ENCODE measurements at regions not wholly inside any gene's neighbourhood (a gene's known extent, or its start where the extent isn't known, plus 50 kb on each side); places are given as distances from the start of the nearest gene placed in this dataset.

DNA sequence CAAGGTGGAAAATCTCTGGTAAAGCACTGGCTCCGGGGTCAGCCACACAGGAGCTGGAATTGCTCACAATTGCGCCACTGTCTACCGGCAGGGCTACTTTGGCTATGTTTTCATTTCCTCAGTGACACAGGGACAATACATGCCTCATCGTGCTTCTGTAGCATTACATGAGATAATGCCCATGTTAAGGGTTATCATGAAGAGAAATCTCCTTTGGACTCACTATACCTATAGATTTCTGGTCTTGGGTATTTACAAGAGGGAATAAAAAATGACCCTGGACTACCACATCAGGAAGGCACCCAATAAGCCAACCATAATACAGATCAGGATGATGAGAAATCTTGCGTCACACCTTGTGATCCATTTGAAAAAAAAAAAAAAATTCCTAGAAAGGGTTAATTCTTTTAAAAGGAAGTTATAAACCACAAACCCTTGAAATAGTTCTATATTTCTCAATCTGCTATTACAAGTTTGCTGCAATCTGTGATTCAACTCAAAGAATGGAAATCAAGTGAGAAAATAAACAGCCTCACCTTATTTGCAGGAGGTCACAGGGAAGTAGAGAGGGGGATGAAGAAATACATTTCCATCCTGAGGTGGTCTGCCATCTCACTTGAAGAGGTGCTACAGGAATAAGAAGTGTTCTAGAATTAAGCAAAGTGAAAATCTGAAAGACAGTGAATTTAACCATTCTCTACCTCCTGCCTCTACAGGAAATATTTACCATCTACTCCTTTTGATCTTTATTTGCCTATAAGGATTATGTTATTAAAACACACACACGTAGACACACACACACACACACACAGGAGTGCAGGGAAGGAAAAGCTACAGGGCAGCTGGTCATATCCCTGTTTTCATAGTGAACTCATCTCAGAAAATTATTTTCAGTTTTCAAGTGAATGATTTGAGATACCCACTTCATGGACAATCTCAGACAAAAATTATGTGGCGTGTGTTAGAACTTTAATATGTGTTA, 231.3 kb upstream of the CELF2 start:
- no peak for DNase-seq (ENCODE audit: low spot score)

DNA sequence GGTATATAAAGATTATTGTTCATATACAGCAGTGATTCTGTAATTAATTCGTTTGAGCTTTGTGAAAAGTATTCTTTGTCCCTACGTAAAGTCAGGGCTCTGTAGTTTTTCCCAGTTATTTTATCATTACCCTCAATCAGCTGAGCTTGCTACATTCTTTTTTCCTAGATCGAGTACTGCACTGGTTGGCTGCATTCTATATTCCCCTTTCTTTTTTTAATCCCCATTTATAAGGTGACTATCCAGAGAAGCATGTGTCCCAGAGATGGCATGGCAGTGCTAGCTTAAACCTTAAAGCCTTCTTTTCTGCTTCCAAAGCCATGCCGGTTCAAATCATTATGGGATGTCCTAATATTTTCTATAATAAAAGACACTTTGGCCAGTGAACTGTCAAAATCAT, 230.1 kb upstream of the CELF2 start:
- no peak for DNase-seq (ENCODE audit: low spot score)

DNA sequence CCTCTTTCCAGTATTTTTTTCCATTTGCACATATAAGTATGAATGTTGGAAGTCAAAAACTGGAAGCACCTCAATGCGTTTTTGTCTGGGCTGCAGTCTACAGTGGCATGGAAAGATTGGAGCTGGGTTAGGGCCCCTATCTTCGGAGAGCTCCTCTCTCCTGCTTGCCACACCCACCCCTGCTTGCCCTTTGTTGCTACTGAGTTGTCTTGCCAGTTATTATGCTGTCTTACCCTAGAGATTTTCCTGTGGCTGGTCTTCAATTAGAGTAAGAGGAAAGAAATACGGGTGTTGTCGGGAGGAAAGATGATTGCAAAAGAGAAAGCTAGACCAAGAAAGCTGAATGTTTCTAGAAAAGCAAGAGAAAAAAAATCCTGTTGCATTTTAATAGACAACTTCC, 228.9 kb upstream of the CELF2 start:
- no peak for DNase-seq (ENCODE audit: low spot score)

DNA sequence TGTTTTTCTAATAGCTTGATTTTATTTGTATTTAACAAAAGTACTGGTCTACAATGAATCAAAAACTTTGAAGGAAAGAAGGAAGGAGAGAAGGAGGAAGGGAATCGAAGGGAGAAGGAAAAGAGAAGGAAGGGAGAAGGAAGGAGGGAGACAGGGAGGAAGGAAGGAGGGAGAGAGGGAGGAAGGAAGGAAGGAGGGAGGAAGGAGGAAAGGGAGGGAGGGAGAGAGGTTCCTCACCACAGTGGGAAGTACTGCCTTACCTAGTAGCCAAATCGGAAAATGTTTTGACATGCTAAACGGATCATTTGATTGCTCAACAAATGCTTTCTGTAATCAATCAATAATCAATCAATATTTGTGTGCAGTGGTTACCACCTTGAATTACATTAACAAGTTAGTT, 225.8 kb upstream of the CELF2 start:
- no peak for DNase-seq (ENCODE audit: low spot score)

DNA sequence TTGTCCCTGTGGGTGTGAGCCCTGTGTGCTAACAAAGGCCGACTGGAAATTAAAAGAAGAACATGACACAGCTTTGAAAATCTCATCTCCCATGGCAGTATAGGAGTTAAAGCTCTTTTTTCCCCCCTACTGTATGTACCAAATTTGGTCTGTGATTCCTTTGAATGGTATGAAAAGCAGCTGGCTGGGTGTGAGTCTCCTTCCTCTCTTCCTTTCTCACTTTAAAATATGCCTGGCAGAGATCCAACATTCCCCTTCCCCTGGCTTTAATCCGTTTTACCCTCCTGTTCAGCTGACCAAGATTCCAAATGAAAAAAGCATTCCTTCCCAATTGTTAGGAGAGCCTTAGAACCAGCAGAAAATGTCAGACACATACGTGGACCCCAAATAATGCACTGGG, 225.0 kb upstream of the CELF2 start:
- no peak for DNase-seq (ENCODE audit: low spot score)

DNA sequence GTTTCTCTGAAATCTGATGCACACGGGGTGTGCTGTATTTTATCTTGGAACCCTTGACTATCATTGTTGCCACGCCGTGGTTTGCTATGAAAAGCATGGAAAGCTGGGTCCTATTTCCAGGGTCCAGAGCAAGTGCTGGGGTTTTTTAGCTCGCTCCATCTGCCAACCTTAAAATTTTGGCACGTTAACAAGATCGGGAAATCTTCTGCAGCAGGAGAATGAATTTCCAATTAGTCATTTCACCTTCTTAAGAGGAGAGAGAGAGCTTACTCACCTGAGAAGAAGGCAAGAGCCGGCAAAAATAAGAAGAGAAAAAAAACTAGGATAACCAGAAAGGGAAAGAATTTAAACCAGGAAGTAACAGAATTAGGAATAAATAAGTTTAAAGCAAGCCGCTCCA, 223.6 kb upstream of the CELF2 start:
- no peak for DNase-seq (ENCODE audit: low spot score)

DNA sequence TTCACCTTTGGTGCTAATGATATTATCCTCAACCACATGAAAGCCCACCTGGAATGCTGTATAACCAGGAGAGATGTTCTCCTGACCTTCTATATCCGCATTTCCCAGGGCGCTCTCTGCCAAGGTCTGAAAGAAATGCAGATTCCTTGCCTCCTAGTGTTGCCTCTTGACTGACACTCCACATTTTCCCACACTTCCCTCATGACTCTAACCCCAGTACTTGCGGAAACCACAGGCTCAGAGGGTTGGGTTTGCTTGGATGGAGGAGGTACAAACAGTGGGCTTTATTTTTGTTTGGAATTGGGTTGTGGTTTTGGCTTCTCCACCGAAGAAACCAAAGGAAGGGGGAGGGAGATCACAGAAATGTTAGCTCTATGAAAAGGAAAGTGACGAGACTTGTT, 222.9 kb upstream of the CELF2 start:
- no peak for DNase-seq (ENCODE audit: low spot score)

DNA sequence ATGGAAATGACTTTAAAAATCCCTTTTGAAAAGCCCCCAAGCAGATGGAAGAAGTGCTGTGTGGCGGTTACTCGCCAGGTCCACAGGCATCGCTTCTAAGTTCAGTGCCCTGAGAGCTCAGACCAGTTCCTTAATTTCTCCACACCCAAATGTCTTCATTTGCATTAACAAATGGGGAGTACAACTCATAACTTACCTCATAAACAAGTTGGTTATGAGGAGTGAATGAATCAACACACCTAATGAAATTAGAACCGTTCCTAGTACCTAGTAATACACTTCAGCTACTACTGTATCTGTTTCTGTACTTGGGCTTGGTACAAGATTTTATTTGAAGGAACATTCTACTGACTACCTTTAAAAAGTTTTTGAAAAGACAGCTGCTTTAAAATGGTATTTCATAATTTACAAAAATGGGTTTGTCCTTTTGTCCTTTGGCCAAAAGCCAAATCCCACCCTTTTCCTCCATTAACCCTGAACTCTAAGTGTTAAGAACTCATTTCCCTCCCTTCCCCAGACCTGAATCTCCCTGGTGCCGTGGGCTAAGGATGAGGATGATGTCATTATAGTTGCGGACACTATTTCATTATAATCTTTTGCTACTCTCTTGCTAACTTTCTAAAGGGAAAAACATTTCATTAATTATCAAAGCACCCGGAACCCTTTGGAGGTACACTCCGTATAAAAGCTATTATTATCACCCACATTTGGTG, 221.5 kb upstream of the CELF2 start:
- DNase-seq (ENCODE audit: low spot score) = no peak

DNA sequence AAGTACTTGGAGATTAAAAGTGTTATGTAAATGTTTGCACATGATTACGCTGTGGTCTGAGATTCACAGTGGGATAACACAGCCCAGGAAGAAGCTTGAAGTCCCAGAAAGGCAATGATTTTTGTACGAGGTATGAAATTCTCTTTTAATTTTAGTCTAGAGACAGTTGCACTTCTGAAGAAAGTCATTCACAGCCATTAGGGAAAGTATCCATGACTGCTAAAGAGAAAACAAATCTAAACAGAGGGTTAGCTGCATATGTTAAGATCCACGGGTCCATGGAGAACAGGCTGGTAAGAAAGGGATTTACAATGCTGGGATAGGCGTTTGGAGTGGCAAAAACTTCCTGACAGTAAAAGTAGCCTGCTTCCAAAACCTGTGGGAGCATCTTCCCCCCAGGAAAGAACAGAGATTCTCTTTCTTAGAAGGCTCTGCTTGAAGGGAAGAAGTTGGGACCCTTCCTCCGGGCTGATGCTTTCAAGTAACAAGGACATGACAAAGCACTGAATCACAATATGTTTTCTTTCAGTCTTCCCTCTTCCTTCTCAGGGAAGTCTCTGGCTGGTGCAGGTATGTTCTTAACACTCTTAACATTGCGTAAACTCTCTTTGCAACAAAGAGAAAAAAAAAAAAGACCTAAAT, 220.8 kb upstream of the CELF2 start:
- DNase-seq (ENCODE audit: low spot score) = no peak

DNA sequence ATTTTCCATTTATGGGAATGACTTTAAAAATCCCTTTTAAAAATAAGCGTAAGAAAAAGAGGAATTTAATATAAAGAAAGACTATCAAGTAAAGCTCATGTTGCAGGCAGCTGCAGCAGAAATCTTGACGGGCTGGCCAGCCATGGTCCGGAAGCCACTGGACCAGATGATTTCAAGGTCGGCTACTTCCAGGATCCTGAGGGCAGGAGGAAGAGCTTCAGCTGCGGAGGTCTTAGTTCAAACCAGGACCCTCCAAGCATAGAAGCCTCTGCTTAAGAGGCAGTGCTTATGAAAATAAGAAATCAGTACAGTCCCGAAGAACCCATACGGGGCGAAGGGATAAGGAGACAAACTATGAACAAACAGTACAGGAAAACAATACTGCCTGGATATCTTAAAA, 220.2 kb upstream of the CELF2 start:
- no peak for DNase-seq (ENCODE audit: low spot score)

DNA sequence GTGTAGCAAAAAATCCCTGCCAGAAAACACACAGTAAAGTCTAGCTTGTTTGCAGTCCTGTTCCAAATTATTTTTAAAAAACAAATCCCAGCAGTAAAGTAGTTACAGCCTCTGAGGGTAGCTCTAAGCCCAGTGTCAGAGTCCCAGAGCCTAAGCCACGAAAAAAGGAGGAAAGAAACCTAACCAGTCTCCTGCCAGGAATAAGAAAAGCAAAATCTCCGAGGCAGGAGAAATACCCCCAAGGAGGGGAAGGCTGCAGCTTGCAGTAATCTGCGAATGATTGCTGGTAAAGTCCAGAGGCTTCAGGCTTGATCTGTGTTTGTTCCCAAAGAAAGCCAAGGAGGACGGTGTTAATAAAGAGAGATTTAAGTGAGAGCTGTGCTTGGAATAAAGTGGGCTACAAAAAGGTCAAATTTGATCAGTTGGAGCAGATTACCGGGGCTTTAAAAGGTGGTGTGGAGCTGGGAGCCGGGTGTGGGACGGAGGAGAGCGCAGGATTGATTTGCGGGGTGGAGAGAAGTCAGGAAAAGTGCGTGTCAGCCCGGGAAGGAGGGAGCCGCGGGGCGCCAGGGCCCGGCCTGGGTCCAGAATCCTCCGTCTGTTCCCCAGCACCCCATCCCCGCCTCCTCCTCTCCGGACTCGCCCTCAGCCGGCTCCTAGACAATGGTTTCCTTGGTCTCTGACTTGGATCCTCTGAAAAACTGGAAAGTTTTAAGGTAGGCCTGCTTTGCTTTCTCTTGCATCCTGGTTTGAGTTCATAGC, 219.4 kb upstream of the CELF2 start:
- no peak for DNase-seq (ENCODE audit: low spot score)

DNA sequence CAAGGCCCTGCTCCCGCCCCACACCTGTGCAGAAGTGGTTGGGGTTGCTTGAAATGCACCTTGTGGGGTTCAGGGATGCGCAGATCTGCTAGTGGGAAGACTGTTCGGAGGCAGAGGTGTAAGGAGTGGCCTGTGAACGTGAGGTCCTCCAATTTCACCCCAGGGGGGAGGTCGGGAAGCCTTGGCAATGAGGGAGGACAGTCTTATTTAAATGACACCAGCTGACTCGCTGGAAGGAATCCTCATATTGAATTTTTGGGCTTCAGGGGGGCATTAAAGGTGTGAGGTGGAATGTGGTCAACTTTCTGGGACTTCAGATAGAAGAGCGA, 218.8 kb upstream of the CELF2 start:
- DNase-seq (ENCODE audit: low spot score) = no peak

DNA sequence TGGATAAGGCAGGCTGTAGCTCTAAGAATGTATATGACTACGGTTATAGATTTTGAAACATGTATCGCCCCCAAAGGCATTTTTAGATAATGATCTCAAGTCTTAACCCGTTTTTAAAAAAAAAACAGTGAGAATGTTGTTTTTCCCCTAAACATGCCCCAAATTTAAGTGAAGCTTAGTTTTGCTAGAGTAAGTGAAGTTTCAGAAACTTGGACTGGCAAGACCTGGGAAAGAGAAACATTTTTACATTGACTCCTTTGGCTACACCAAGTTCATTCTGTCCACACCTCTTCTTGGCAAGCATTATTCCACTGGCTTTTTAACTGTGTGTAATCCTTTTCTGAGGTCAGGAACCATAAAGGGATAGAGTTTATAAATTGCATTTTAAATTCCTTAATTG, 216.7 kb upstream of the CELF2 start:
- DNase-seq (ENCODE audit: low spot score) = no peak

DNA sequence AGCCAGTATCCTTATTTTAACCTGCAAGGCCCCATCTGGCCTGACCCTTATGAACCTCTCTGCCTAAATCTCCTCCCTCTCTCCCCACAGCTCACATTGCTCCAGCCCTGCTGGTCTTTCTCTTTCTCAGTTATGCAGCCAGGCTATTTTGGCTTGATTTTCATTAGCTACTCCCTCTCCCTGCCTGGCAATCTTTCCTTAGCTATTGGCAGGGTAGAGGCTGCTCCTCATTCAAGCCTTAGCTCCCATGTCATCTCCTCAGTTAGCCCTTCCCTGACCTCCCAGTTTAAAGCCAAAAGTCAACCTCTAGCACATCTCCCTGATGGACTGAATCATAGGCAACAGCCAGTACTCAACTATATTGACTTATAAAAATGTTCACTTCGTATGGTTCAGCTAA, 214.4 kb upstream of the CELF2 start:
- DNase-seq (ENCODE audit: low spot score) = no peak

DNA sequence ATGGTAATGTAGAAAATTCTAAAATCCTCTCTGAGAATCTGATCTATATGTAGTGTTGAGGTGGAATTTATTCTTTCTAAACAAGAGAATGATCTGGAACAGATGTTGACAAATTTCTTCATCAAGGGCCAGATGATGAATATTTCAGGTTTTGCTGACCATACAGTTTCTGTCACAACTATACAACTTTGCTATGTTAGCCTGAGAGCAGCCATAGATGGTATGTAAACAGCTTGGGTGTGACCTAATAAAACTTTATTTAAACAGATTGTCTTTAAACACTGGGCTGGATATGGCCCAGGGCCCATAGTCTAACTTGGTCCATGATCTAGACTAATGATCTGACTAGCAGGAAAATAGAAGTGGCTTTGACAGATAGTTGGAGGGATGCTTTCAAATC, 213.6 kb upstream of the CELF2 start:
- no peak for DNase-seq (ENCODE audit: low spot score)

DNA sequence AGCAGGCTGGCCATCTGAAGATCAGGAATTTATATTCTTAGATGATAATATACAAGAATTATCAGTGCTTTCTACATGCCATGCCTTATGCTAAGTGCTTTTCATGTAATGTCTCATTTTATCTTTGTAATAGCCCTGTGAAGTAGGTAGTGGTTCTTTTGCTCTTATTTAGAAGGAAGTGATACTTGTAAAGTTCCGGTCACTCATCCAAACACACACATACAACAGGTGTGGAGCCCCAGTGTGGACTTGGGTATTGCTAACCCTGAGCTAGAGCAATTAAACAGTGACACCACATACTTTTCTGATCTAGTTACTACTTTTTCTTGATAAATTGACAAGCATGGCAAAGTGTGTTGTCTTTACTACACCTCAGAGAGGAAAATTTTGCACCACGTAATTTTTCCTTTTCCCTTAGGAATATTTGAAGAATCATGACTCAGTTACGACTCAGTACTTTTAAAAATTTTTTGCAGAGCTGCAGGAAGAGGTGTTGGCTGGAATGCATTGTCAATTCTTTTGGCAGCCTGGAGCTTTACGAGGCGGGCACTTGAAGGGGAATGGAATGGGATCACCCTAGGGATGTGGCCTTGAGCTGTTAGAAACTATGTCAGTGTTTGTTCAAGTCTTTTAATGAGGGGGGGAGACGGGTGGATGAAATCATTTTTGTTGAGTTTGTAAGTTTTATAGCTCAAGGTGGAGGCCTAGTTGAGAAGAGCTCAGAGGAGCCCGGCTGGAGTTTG, 212.5 kb upstream of the CELF2 start:
- DNase-seq (ENCODE audit: low spot score) = no peak

DNA sequence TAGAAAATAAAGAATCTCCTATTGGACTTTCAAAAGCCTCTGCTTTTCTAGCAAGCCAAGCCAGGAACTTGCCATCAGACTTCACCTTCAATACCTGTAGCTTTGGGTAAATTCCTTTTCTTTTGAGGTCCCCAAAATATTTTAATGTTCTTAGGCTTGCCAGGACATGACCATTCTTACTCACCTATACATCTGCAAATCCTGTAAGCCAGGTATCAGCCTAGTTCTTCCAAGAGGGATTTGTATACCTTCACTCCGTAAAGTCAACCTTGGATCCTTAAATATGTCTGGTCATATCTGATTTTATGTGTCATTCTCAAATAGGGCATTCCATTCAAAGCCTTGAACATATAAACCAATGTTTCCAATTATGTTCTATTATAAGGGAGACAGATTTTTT, 210.6 kb upstream of the CELF2 start:
- DNase-seq (ENCODE audit: low spot score) = no peak

DNA sequence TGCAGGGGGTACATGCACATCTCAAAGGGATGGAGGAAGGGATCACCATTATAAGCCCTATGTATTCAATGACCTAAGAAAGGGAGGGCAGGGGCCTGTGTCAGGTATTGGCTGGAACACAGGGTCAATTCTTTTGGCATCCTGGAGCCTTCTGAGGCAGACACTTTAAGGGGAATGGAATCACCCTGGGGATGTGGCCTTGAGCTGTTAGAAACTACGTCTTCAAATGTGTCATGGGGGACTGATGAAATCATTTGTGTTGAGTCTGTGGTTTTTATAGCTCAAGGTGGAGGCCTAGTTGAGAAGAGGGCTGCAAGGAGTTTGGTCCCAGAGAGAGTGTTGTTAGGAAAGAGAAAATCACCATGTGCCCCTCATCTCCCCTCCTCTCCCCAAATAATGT, 206.1 kb upstream of the CELF2 start:
- DNase-seq (ENCODE audit: low spot score) = no peak

DNA sequence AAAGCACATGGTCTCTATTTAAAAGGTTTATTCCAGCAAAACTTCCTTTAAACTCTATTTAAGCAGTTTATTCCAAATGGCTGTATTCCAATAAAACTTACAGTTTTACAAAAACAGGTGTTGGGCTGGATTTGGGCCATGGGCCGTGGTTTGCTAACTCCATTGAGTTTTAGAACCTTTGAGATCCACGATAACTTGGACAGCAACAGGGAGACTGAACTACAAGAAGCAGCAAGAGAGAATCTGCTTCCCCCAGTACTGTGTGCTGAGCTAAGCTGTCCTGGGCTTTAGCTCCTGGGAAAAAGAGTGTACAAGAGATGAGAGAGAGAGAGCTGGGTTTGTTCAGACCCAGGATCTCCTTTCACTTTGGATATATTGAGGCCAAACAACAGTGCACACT, 204.0 kb upstream of the CELF2 start:
- no peak for DNase-seq (ENCODE audit: low spot score)

DNA sequence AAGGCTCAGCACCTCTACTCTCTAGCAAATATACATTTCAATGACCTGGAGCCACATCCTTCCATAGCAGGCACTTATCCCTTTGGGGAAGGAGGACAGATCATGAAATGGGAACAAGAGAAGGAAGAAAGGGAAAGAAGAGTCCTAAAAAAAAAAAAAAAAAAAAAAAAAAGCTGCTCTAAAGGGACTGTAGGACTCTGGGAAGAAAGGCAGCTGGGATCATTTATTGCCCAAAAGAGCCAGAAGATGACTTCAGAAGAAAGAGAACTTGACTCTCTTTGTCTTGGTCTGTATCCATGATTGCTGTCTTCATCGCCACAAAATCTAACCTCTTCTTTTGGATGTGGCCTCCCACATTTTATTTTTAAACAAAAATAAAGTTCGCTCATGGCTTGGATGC, 203.6 kb upstream of the CELF2 start:
- no peak for DNase-seq (ENCODE audit: low spot score)

DNA sequence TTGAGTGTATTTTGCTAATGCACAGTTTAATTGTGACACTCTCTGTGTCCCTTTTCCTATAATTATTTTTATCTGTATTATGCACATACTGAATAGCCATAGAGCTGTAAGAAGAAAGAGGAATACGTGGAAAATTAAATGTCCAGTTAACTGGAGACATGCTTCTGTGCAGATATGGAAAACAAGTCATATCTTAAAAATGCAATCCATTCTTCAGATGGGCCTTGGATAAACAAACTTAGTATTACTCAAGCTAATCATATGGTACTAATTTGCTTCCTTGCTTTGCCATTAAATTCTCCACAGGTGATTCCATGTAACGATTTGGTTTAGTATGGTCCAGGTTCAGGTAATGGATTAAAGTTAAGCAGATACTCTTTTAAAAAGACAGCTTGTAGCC, 201.2 kb upstream of the CELF2 start:
- DNase-seq (ENCODE audit: low spot score) = no peak

DNA sequence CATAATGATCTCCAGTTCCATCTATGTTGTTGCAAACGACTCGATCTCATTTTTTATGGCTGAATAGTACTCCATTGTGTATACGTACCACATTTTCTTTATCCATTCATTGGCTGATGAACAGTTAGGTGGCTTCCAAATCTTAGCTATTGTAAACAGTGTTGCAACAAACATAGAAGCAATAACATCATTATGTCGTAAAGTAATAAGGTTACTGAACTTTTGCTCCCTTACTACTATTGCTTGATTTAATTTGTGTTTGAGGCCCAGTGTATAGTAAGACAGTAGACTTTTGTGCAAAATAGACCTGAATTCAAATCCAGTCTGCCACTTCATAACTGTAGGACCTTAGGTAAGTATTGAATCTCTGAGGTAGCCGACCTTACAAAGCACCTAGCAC, 200.1 kb upstream of the CELF2 start:
- DNase-seq (ENCODE audit: low spot score) = no peak

All from D341Med (cell line).